Activated CD4-positive, alpha-beta T cell treated with anti-CD3 and anti-CD28 coated beads, Interleukin-2, Interleukin-4, amounts not matched to agents 100 ng/mL and 50 ng/mL, durations not matched to agents 16 hours and 8 hours (primary cell): ENCODE measurements at regions not wholly inside any gene's neighbourhood (a gene's known extent, or its start where the extent isn't known, plus 50 kb on each side); places are given as distances from the start of the nearest gene placed in this dataset.
"Not testable (repeated sequence)": the region's sequence is repeated elsewhere in the genome, so short reads cannot be mapped to it uniquely, and the experiment has no call there.

Source experiments
- DNase-seq: peaks from one replicate; pipeline ENCODE4 v3.0.0-alpha.2; 2020; ENCODE audit warnings: low spot score

DNA sequence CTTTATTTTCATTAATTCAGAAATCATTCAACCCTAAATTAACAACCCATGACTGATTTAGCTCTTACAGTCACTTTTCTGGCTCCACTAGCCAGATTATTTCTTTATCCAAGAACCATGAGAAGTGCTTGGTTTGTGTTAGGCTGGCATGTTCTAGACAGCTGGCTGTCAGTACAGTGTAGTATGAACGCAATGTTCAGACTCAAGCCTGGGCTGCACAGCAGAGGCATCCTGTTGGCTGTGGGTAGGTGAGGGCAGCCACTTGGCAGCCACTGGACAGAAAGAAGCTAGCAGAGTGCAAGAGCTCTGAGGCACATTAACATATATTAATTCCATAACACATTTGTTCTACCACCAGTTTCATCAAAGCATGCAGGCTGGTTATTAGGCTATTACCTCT is 522.9 kb upstream of the FSHR start:
- DNase-seq = no peak

DNA sequence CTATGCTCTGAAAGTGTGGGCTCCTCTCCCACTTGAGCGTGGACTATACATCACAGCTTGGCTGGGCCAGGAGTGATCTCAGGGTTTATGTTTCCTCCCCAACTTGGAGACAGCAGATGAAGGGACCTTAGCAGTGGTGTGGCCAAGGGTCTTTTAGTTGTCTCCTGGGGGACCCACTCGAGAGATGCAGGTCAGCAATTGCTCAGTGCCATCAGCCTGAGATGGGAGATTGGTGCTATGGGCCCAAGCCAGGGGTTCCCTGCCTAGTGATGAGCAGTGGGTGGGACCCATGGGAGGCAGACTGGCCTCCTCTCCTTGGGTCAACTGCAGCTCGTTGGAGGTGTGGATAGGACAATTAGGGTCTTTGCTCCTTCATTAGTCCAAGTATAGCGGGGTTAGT is 510.5 kb upstream of the FSHR start:
- DNase-seq = no peak

DNA sequence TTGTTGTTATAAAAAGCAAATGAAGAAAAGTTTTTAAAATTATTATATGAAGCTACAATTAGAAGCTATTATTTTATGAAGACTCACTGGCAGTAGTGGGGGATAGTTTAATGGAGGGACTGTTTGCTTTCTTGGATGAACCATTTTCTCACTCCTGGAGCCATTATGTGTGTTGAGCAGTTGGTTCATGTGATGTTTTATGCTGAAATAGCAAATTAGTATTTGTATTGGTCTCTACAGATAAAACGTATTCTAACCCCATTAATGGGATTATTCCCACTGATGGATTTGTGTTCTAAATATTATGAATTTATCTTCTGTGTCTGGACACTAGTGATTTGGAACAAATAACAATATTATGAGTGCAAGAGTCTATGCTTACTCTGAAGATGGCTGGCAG is 507.5 kb upstream of the FSHR start:
- no peak for DNase-seq

DNA sequence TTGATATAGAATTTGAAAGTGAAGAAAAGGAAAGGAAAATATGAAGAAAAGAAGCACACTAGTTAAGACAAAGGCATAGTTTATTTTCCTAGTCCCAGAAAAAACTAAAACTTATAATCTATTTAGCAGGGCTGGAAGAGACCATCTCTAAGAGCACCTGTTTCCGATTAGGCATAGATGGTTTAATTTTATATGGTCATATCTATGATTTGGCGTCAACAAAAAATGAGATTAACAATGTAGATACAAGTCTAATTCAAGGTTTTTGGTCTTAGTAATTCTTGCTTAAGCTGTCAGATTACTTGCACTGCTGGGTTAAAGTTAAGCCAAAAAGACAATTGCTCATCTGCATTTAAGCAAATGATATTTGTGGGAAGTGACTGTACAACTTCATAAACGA is 502.5 kb upstream of the FSHR start:
- no peak for DNase-seq

DNA sequence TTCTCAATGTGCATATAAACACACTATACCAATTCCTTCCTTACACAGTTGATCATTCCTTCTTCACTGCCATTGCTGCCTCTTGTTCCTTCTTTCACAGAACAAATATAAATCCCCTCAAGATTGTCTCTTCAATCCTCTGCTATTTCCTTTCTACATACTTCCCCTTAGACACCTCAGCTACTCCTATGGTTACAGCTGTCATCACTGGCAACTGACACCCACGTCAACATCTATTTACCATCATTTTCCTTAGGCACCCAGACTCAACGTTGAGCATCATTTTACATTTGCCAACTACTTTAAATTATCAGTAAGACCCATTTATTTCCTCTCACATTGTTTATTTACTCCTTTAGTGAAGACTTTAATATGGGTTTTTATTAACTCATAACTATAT is 488.8 kb upstream of the FSHR start:
- no peak for DNase-seq

DNA sequence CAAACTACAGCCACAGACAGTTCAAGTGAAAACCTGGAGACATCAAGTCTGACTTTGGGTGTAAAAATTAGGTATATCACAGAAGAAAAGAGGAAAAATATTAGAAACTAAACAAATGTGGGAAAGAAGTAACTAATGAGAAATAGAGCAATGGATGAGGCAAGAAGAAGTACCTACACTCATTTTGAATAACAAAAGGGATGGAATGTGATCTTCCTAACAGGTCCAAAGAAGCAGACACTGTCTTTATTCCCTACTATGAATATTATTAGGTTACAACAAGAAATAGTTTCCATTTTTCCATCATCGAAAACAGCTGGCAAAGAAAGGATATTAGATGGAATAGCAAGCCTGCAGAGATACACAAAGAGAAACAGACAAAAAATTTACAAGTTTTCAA is 486.3 kb upstream of the FSHR start:
- no peak for DNase-seq

DNA sequence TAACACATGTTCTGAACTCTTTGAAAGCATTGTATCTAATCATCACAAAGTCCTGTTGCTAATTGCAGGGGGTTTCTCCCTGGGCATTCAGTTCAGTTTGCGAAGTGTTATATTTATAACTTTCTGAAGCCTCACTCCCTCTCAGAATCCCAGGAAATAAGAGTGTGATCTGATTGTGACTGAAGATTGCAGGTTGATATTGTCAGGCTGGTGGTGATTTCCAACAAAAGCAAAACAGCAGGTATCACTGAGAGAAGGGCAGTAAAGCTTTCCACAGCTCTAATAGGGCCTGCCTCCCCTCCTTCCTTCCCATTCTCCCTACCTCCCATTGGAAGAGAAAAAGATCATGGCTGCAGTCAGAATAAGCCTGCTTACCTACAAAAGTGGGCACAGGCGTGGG is 466.7 kb upstream of the FSHR start:
- no peak for DNase-seq

DNA sequence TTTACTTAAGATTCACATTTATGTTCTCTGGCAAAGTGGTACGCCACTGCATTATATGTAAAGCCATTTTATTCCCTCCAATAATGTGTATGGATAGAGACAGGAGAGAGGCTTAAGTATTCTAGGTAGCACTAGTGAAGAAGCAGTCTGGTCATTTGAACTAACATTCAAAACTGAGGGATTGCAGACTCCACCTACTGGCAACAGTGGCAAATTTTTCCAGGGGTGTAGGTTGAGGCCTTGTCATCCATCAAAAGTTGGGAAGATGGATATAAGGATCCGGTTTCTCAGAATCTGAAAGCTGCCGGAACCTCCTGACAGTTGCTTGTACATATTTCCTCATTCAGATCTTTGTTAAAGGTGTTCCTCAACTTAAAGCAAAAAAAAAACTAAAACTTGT is 465.5 kb upstream of the FSHR start:
- DNase-seq = no peak

DNA sequence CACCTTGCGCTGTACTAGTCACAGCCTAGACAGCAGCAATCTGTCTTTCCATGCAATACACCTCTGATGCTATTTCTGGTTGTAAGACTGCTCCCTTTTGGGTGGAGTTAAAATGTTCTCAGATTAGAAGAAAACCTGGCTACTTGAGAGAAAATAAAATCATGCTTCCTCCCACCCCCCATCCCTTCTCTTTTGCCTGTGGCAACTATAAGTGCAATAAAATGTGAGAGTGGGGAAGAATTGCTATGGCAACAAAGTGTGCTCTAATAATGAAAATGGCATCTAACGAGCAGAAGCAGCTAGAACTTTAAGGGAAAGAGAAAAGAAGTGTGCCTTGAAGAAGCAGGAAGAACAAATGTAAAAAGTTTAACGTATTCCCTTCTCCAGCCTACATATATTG is 464.2 kb upstream of the FSHR start:
- DNase-seq = no peak

DNA sequence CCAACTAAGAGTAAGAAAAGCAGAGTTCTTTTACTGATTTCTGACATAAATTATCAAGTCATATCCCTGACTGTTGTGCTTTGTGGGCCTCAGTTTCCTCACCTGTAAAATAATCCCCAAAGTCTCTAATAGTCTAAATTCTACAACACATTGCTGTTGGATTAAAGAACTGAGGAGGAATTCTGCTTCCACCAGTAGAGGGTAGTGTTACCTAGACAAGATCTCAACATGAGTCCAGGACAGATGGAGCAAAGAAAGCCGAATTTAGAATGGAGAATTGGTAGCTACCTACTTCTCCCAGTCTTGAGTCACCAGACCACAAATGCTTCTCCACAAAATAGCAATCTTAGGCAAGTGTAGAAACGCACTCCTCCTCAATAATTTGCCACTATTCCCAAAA is 462.5 kb upstream of the FSHR start:
- DNase-seq = peak; percentile 2

DNA sequence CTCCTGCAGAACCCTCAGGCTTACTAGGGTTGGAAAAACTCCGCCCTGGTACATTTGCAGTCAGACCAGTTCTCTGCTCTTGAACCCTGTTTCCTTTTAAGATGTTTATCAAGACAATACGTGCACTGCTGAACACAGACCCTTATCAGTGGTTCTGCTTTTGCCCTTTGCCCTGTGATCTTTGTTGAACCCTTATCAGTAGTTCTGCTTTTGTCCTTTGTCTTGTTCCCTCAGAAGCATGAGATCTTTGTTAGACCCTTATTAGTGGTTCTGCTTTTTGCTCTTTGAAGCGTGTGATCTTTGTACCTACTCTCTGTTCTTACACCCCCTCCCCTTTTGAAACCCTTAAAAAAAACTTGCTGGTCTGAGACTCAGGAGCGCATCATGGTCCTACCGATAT is 457.5 kb upstream of the FSHR start:
- not testable (repeated sequence) for DNase-seq

DNA sequence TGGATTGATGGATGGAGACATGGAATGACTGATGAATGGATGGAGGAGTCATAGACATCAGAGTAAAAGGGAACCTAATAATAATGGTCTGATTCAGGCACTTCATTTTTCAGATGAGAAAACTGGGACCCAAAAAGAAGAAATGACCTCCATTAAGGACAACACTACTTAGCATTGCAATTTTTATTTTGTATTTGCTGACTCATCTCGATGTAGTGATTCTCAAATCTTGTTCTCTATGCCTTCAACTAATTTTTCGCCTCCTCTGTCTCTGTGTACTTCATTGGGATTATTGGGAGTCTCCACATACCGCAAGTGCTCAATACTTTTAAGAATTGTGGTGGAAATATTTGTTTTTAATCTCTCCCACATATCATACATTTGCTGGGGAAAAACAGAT is 446.2 kb upstream of the FSHR start:
- DNase-seq = no peak

DNA sequence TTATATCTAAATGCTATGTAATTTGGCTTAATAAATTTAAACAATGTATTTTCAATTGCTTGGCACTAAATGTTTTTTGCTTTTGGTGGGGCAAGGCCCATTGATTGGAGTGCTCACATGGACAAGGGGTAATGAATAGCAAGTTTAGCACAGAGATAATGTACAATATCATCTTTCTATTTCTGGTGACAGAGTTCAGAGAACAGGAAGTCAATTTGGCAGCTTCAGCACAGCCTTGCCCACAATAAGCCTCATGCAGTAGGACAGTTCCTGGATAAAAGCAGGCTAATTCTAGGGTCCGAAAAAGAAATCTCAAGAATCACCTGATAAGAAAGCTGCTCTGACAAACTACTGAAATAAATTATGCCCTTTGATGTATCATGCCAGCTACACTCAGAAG is 443.9 kb upstream of the FSHR start:
- no peak for DNase-seq

DNA sequence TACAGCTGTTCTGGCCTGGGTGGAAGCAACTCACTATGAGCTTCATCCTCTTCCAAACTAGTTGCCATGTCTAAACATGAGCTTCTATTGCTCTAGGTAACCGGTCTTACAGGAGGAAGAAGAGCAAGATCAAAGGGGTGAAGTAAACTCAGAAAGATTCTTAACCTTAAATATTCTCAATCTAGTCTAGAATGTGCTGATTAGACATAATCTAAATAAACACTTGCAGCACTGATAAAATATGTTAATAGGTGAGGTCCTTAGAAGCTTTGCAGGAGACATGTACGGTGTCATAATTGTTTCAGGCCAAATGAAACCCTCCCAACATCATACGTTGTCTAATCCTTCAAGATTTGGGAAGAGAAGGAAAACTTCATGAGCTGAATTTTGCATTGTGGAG is 431.6 kb upstream of the FSHR start:
- no peak for DNase-seq

DNA sequence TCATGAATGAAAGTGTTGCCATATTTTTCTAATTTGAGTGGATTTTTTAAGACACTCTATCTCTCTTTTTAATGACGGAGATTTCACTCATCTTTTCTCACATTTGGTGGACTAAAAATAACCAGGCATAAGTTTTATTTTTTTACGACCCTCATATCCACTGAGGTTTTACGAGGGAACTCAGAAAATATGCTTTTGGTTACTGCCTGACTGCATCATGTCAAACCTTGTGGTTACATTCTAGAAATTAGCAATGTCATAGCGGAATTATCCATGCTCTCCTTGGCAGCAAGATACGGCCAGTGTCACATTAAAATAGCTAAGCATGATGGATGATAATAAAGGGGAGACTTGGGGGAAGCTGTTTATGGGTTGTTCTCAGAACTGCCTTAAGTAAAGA is 428.6 kb upstream of the FSHR start:
- DNase-seq = no peak

DNA sequence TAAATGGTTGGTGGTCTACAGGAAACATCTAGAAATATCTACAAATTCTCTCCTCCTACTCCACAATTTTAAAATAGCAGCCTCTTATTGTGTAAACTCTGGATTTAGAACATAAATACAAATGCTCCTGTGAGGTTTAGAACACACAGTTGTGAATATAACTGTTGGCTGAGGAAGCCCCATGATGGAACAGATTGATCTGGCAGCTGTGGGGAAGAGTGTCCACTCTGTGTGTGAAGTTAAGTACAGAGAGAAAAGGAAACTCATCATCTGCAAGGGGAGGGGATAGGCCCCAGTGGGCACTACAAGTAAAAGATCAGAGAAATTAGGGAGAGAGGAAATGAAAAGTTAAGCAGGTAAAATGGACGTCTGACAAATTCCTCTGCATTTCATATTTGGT is 422.7 kb upstream of the FSHR start:
- no peak for DNase-seq

DNA sequence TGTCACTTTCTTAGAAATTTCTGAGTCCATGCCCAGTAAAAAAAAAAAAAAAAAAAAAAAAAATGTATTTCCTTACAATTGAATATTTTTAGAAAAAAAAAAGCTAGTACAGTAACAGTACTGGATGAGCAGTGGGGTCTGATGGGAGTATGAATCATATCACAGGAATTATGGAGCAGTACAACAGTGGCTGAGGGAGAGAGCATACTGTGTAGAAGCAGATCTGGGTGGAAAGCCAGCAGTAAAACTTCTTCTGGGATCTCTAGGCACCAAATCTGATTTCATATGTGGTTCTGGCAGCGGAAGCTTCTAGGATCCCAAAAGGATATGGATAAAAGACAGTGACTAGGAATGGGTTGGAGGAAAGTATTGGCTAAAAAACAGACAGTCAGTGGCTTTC is 414.9 kb upstream of the FSHR start:
- no peak for DNase-seq

DNA sequence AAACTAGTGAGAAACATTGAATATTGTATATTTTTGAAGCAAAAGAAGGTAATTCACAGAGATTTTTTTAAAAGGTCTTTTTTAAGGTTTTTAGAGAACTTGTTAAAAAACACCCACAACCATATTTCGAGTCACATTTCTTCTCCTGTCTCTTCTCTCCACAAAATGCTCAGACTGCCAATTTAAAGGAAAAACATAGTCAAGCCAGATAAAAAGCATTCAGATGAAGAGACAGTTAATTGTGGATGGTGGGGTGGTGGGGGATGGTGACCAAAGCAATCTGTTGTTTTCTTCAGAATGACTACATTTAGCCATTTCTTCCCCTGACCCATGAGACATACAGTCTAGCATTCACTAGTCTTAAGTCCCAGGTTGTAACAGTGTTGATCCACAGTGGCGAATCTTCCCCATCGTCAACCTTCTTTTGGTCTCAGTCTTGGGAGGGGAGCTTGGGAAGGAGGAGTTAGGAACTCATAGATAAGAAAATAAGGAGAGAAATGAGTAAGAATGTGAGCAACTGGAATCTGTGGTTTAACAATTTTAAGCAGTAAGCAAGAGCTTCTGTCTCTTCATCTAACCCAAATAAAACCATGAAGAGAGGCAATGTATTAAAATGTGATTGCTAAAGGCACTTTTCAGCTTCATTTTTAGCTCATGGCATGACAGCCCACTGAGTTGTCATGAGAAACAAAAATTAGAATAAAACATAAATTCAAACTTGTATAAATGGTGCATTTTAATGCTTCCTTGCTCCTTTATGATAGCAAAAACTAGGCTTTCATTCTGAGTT is 413.7 kb upstream of the FSHR start:
- DNase-seq = no peak

DNA sequence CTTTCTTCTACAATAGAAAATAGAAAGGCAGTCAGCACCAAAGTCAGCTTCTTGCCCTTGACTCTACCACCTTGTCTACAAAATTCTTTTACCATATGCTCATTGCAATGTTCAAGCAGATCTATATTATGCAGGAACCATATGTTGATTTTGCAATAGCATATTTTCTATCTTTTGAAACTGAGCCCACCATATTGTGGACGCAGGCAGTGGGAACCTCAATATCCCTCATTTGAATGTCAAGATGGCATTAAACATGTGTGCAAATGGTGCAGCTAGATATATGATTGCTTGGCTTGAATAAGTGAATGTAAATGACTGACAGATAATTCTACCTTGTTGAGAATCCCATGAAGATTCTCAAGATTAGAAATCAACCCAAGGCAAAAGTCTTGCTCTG is 412.7 kb upstream of the FSHR start:
- DNase-seq = no peak

DNA sequence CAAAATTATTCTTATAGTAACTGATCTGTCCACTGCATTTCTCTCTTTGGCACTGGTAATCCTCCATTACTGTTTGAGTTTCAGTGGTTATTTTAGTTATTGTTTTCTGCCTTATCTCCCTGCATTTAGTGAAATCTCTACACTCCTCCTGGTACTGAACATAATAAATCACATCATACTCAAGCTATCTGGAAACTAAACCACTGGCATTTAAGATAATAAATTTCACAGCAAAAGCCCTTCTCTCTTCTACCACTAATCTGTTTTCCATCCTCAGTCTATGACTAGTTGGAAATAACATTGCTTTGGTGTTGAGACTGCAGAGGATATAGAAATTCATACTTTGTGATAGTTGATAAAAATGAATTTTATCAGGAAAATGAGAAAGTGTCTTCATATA is 399.3 kb upstream of the FSHR start:
- no peak for DNase-seq

DNA sequence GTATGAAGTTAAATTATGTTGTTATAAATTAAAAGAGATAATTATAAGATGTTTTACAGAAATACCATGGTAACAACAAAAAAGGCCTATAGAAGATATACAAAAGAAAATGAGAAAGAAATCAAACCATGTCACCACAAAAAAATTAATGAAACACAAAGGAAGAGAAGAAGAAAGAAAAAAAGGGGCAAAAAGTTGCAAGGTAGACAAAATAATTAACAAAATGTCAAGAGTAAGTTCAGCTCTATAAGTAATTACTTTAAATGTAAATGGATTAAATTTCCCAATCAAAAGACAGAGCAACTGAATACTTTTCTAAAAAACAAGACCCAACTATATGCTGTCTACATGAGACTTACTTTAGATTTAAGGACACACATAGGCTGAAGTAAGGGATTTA is 378.4 kb upstream of the FSHR start:
- no peak for DNase-seq

DNA sequence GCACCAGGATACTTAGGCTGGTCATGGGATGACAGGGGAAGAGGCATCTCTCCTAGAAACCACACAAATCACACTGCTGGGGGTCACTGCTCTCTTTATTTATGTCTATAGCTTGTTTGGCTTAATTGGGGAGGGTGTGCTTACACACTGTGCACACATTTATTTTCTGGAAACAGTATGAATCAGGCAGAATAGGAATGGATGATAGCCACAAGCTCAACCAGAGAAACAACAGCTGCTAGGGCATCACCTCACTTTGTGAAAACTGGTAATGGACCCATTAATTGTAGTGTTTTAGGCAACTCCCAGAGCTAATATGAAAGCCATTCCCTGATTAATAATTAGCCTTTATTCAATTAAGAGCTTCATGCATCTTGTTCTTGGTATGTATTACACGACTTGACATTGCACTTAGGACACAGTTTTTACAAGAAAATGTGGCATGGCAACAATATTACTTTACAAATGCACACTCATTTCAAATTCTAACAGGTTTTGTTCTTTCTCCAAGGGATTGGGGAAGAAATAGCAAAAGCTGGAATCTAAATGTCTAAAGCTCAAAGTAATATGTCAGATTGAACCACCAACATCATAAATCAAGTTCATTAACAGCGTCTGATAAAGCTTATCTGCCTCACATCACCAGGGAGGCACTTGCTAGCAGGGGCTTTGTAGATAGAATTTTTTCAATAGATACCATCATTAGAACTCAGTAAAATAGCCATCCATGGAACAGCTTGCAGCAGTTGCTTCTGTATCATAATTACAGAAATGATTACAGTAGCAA is 361.9 kb upstream of the FSHR start:
- no peak for DNase-seq

DNA sequence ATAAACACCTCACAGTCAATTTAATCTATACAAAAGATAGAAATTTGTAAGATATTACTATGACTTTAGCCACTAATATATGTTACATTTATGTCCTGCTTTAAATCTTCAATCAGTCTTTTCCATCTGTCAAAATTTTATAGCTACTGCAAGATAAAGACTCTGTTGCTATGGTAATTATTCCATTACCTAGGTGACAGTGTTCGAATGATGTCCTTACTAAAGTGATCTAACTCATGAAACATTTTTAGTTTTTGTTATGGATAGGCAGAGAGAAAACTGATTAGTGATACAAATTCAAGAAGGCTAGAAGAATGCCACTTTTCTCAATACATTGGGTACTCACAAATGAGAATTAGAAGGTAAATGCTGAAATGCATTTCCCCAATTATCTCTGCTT is 359.9 kb upstream of the FSHR start:
- DNase-seq = no peak

DNA sequence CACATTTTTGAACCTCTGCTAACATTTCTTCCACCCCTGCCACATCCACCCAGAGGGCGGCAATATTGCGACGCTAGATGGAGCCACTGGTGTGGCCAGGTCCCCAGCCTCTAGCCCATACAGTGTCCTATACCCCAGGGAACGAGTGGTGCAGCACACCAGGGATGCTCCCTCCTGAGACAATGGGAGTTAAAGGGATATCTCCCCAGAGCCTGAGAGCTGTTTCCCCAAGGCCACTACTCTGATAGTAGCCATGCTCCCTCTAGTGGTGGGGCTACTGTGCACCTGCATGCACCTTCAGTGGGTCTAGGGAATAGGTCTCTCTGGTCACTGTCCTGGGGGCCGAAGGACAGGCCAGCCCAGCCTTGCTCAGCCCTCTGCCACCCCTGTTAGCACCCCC is 336.4 kb upstream of the FSHR start:
- DNase-seq = peak; percentile 27
